ENCODE measurements at regions not wholly inside any gene's neighbourhood (a gene's known extent, or its start where the extent isn't known, plus 50 kb on each side); places are given as distances from the start of the nearest gene placed in this dataset.

- TF ChIP-seq, protein P1, sequence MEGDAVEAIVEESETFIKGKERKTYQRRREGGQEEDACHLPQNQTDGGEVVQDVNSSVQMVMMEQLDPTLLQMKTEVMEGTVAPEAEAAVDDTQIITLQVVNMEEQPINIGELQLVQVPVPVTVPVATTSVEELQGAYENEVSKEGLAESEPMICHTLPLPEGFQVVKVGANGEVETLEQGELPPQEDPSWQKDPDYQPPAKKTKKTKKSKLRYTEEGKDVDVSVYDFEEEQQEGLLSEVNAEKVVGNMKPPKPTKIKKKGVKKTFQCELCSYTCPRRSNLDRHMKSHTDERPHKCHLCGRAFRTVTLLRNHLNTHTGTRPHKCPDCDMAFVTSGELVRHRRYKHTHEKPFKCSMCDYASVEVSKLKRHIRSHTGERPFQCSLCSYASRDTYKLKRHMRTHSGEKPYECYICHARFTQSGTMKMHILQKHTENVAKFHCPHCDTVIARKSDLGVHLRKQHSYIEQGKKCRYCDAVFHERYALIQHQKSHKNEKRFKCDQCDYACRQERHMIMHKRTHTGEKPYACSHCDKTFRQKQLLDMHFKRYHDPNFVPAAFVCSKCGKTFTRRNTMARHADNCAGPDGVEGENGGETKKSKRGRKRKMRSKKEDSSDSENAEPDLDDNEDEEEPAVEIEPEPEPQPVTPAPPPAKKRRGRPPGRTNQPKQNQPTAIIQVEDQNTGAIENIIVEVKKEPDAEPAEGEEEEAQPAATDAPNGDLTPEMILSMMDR (IDR thresholded peaks at IDR 0.05; ENCODE audit: low read depth, low read length, poor library complexity, severe bottlenecking), result no peak
- TF ChIP-seq EZH2phosphoT487 (IDR thresholded peaks at IDR 0.05; ENCODE audit: borderline replicate concordance, low read length), result no peak
These were observed 171.8 kb upstream of the NR3C1 start for GRCh38 chr5:143575286-143575685.

Data from DOHH2 (cell line).